Body of pancreas (tissue), 4 donors: ENCODE measurements at regions not wholly inside any gene's neighbourhood (a gene's known extent, or its start where the extent isn't known, plus 50 kb on each side); places are given as distances from the start of the nearest gene placed in this dataset.

ENCODE experiments used
- CTCF ChIP-seq, 7 experiments: fragments of 450-650 bp in 4 of 7; fragments of 200-600 bp in 3 of 7; sonication (generic) in 3 of 7; IDR thresholded peaks; one replicate each; pipeline ENCODE4 v1.5.1; 2016 to 2019; ENCODE audit warnings: antibody characterized with exemption in 7 of 7
- POLR2A ChIP-seq, 3 donors: fragments of 450-650 bp; IDR thresholded peaks; one replicate each; pipeline ENCODE4 v1.6.1; 2016; ENCODE audit warnings: antibody characterized with exemption in 3 of 3, mild to moderate bottlenecking in 2 of 3

GRCh38 chr6:51268666-51269065 lies 450.0 kb downstream of the TFAP2B start:
- TF ChIP-seq CTCF (IDR thresholded peaks at IDR 0.05) (no peak), POLR2A (IDR thresholded peaks at IDR 0.05) (no peak)
